Liver (tissue), 8 donors: ENCODE measurements at regions not wholly inside any gene's neighbourhood (a gene's known extent, or its start where the extent isn't known, plus 50 kb on each side); places are given as distances from the start of the nearest gene placed in this dataset.

Experiments
- DNase-seq: peaks from one replicate; pipeline ENCODE4 v3.0.0-alpha.2; 2017; ENCODE audit warnings: low spot score
- H3K27ac ChIP-seq, 2 donors: one replicate each; pipeline ENCODE4 v1.7.0; 2013; ENCODE audit warnings: inconsistent platforms in 2 of 2, low read length in 2 of 2, control low read depth in 1 of 2, low read depth in 1 of 2, mild to moderate bottlenecking in 1 of 2
- H3K27me3 ChIP-seq, 4 donors: one replicate each; pipeline versions ENCODE4 v1.6.1 to v1.7.0; 2013; ENCODE audit warnings: low read length in 3 of 4, inconsistent platforms in 1 of 4, mild to moderate bottlenecking in 1 of 4, moderate library complexity in 1 of 4; ENCODE audit not compliant: control insufficient read depth in 4 of 4, insufficient read depth in 4 of 4
- H3K36me3 ChIP-seq, 4 donors: one replicate each; pipeline versions ENCODE4 v1.6.1 to v1.7.0; 2013; ENCODE audit warnings: low read length in 3 of 4, mild to moderate bottlenecking in 3 of 4, low read depth in 1 of 4, moderate library complexity in 1 of 4; ENCODE audit not compliant: control insufficient read depth in 4 of 4, insufficient read depth in 3 of 4
- H3K4me1 ChIP-seq, 4 donors: one replicate each; pipeline versions ENCODE4 v1.6.1 to v1.7.0; 2013; ENCODE audit warnings: low read length in 3 of 4, mild to moderate bottlenecking in 3 of 4, moderate library complexity in 1 of 4; ENCODE audit not compliant: control insufficient read depth in 4 of 4, insufficient read depth in 4 of 4
- H3K4me3 ChIP-seq, 3 donors: one replicate each; pipeline versions ENCODE4 v1.6.1 to v1.7.0; 2013; ENCODE audit warnings: low read length in 3 of 3, control low read depth in 1 of 3, low read depth in 1 of 3, mild to moderate bottlenecking in 1 of 3
- H3K9ac ChIP-seq, 2 donors: one replicate each; pipeline ENCODE4 v1.7.0; 2013; ENCODE audit warnings: low read length in 2 of 2, mild to moderate bottlenecking in 2 of 2, moderate library complexity in 2 of 2, control low read depth in 1 of 2, low read depth in 1 of 2
- H3K9me3 ChIP-seq, 4 donors: one replicate each; pipeline versions ENCODE4 v1.6.1 to v1.7.0; 2013; ENCODE audit warnings: low read length in 3 of 4; ENCODE audit not compliant: control insufficient read depth in 4 of 4
- FOXA1 ChIP-seq: IDR thresholded peaks from 2 replicates; pipeline ENCODE4 v1.6.1; 2016; ENCODE audit warnings: antibody characterized with exemption
- FOXA2 ChIP-seq: IDR thresholded peaks from 2 replicates; pipeline ENCODE4 v1.6.1; 2016; ENCODE audit warnings: antibody characterized with exemption
- GABPA ChIP-seq, 2 donors: IDR thresholded peaks in 1 of 2; conservative IDR thresholded peaks in 1 of 2; 2 replicates each; pipeline ENCODE4 v1.6.1; 2016; ENCODE audit warnings: antibody characterized with exemption in 2 of 2, mild to moderate bottlenecking in 1 of 2, moderate library complexity in 1 of 2
- HNF4A ChIP-seq, 2 donors: conservative IDR thresholded peaks; 2 replicates each; pipeline ENCODE4 v1.6.1; 2016; ENCODE audit warnings: antibody characterized with exemption in 2 of 2, mild to moderate bottlenecking in 2 of 2
- HNF4G ChIP-seq: IDR thresholded peaks from 2 replicates; pipeline ENCODE4 v1.6.1; 2016; ENCODE audit warnings: antibody characterized with exemption
- JUND ChIP-seq, 2 donors: IDR thresholded peaks; 2 replicates each; pipeline ENCODE4 v1.6.1; 2016; ENCODE audit warnings: antibody characterized with exemption in 2 of 2
- NR2F2 ChIP-seq: IDR thresholded peaks from 2 replicates; pipeline ENCODE4 v1.6.1; 2016; ENCODE audit warnings: antibody characterized with exemption
- RAD21 ChIP-seq, 2 donors: IDR thresholded peaks; 2 replicates each; pipeline ENCODE4 v1.6.1; 2016; ENCODE audit warnings: antibody characterized with exemption in 2 of 2, mild to moderate bottlenecking in 2 of 2
- RXRA ChIP-seq, 2 donors: IDR thresholded peaks; 2 replicates each; pipeline ENCODE4 v1.6.1; 2017 to 2018; ENCODE audit warnings: antibody characterized with exemption in 2 of 2, mild to moderate bottlenecking in 1 of 2
- SP1 ChIP-seq: IDR thresholded peaks from 2 replicates; pipeline ENCODE4 v1.6.1; 2018; ENCODE audit warnings: antibody characterized with exemption, mild to moderate bottlenecking
- TAF1 ChIP-seq: conservative IDR thresholded peaks from 2 replicates; pipeline ENCODE4 v1.6.1; 2016; ENCODE audit warnings: antibody characterized with exemption, mild to moderate bottlenecking
- YY1 ChIP-seq: IDR thresholded peaks from 2 replicates; pipeline ENCODE4 v1.6.1; 2016; ENCODE audit warnings: antibody characterized with exemption, mild to moderate bottlenecking
- WGBS: extraction: QIAGEN DNeasy Blood & Tissue Kit; methylation state at CpG from one replicate; pipeline ENCODE4 v1.1.7; 2013; 5-methylcytosine and 5-hydroxymethylcytosine counted together
- TF ChIP-seq, protein P1 (sequence below): fragments of 150-350 bp; IDR thresholded peaks from 2 replicates; pipeline ENCODE4 v1.5.1; 2017; ENCODE audit warnings: improper control_type of control experiment, low read depth, low read length; ENCODE audit not compliant: missing input control
- TF ChIP-seq, protein P2 (sequence below): IDR thresholded peaks from 2 replicates; pipeline ENCODE4 v1.6.1; 2016; ENCODE audit warnings: antibody characterized with exemption, mild to moderate bottlenecking
- TF ChIP-seq, protein P3 (sequence below): IDR thresholded peaks from 2 replicates; pipeline ENCODE4 v1.6.1; 2016; ENCODE audit warnings: antibody characterized with exemption
- TF ChIP-seq, protein P4 (sequence below): IDR thresholded peaks from 2 replicates; pipeline ENCODE4 v1.6.1; 2016; ENCODE audit warnings: antibody characterized with exemption
- donor health status: healthy.
- donor health status: healthy.
- donor health status: healthy.
- donor health status: healthy.
- donor health status: healthy.

DNA sequence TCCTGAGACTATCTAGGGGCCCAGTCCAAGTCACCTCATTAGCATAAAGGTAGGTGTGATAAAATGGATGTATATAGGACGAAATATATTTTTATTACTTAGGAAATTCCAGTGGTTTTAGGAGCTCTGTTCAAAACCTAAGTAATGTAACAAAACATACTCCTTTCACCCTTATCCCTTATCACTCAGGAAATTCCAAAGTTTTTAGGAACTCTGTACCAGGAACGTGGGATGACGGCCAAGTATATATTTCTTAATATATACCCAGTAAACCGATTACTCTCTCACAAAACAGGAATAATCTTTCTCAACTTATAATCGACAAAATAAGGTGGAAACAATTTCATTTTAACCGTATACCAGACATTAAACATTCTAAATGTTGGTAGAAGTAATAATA, 195.7 kb downstream of the ZPLD1 start:
- H3K27ac ChIP-seq: no peak overlapping the region
- 75% methylated on average over 6 of the region's 6 CpGs for WGBS
- TF ChIP-seq RAD21 (IDR thresholded peaks at IDR 0.05) (no peak), JUND (IDR thresholded peaks at IDR 0.05) (no peak)

DNA sequence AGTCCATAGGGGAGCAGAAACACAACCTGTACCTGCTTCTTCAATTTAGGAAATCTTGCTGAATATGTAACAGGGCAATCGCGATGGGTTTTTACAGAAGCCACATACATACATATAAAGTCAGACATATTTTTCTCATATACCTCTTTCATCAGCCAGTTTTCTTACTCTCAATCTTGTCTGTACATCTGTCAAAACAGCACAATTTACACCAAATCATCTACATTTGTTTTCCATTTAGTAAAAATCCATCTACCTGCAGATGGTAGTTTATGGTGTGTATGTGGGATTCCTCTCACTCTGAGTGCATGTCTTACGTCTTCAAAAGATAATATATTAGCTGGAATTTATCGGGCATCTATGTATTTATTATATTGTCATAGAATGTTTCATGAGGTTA, 208.7 kb downstream of the ZPLD1 start:
- Histone ChIP-seq H3K9me3 (no peaks in the 10 kb centered on the region), H3K27me3 (no peaks in the 10 kb centered on the region), H3K4me1 (no peaks in the 10 kb centered on the region), H3K36me3 (no peaks in the 10 kb centered on the region), H3K4me3 (no peak overlapping the region), H3K9ac (no peak overlapping the region), H3K27ac (no peak overlapping the region)
- no peak for DNase-seq
- WGBS: 91% methylated on average over 4 of the region's 4 CpGs
- TF ChIP-seq, protein P1, sequence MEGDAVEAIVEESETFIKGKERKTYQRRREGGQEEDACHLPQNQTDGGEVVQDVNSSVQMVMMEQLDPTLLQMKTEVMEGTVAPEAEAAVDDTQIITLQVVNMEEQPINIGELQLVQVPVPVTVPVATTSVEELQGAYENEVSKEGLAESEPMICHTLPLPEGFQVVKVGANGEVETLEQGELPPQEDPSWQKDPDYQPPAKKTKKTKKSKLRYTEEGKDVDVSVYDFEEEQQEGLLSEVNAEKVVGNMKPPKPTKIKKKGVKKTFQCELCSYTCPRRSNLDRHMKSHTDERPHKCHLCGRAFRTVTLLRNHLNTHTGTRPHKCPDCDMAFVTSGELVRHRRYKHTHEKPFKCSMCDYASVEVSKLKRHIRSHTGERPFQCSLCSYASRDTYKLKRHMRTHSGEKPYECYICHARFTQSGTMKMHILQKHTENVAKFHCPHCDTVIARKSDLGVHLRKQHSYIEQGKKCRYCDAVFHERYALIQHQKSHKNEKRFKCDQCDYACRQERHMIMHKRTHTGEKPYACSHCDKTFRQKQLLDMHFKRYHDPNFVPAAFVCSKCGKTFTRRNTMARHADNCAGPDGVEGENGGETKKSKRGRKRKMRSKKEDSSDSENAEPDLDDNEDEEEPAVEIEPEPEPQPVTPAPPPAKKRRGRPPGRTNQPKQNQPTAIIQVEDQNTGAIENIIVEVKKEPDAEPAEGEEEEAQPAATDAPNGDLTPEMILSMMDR: no peak
- no peak for TF ChIP-seq RXRA (IDR thresholded peaks at IDR 0.05)
- no peak for TF ChIP-seq YY1
- TF ChIP-seq, protein P2, sequence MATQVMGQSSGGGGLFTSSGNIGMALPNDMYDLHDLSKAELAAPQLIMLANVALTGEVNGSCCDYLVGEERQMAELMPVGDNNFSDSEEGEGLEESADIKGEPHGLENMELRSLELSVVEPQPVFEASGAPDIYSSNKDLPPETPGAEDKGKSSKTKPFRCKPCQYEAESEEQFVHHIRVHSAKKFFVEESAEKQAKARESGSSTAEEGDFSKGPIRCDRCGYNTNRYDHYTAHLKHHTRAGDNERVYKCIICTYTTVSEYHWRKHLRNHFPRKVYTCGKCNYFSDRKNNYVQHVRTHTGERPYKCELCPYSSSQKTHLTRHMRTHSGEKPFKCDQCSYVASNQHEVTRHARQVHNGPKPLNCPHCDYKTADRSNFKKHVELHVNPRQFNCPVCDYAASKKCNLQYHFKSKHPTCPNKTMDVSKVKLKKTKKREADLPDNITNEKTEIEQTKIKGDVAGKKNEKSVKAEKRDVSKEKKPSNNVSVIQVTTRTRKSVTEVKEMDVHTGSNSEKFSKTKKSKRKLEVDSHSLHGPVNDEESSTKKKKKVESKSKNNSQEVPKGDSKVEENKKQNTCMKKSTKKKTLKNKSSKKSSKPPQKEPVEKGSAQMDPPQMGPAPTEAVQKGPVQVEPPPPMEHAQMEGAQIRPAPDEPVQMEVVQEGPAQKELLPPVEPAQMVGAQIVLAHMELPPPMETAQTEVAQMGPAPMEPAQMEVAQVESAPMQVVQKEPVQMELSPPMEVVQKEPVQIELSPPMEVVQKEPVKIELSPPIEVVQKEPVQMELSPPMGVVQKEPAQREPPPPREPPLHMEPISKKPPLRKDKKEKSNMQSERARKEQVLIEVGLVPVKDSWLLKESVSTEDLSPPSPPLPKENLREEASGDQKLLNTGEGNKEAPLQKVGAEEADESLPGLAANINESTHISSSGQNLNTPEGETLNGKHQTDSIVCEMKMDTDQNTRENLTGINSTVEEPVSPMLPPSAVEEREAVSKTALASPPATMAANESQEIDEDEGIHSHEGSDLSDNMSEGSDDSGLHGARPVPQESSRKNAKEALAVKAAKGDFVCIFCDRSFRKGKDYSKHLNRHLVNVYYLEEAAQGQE: no peak
- TF ChIP-seq GABPA (IDR thresholded peaks at IDR 0.05 in 1 of 2, conservative IDR thresholded peaks at IDR 0.05 in 1 of 2): no peak
- no peak for TF ChIP-seq TAF1
- TF ChIP-seq NR2F2: no peak
- TF ChIP-seq FOXA2: no peak
- TF ChIP-seq JUND (IDR thresholded peaks at IDR 0.05): no peak
- no peak for TF ChIP-seq SP1
- TF ChIP-seq HNF4G: no peak
- TF ChIP-seq, protein P3, sequence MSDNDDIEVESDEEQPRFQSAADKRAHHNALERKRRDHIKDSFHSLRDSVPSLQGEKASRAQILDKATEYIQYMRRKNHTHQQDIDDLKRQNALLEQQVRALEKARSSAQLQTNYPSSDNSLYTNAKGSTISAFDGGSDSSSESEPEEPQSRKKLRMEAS: no peak
- TF ChIP-seq HNF4A (conservative IDR thresholded peaks at IDR 0.05): no peak
- TF ChIP-seq FOXA1: no peak
- TF ChIP-seq RAD21 (IDR thresholded peaks at IDR 0.05): no peak

More for the DNA sequence above, 195.7 kb downstream of the ZPLD1 start:
- Histone ChIP-seq H3K4me3 (no peak overlapping the region), H3K4me1 (no peaks in the 10 kb centered on the region), H3K27me3 (no peaks in the 10 kb centered on the region), H3K36me3 (no peaks in the 10 kb centered on the region), H3K9me3 (no peaks in the 10 kb centered on the region), H3K9ac (no peak overlapping the region)
- no peak for DNase-seq

DNA sequence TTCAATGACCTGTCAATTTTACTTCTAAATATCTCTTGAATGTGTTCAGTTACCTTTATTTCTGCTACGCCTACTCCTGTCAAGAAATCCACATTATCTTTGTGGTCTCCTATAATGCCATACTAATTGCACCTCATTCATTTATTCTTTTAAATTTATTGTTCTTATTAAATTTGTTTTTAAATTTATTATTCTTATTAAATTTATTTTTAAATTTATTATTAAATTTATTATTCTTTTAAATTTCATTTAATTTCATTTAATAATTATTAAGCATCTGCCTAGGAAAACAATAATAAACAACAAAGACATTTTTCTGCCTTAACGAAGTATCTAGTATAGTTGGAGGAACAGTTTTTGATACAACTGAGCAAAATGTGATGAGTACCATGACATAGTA, 211.7 kb downstream of the ZPLD1 start:
- no peak overlapping the region for H3K4me3 ChIP-seq
- H3K4me1 ChIP-seq: no peaks in the 10 kb centered on the region
- H3K27ac ChIP-seq: no peak overlapping the region
- no peaks in the 10 kb centered on the region for H3K36me3 ChIP-seq
- no peak for DNase-seq
- H3K27me3 ChIP-seq: no peaks in the 10 kb centered on the region
- H3K9ac ChIP-seq: no peak overlapping the region
- 98% methylated on average over 2 of the region's 2 CpGs for WGBS
- H3K9me3 ChIP-seq: no peaks in the 10 kb centered on the region
- no peak for TF ChIP-seq TAF1
- TF ChIP-seq HNF4A (conservative IDR thresholded peaks at IDR 0.05): no peak
- no peak for TF ChIP-seq RAD21 (IDR thresholded peaks at IDR 0.05)
- no peak for TF ChIP-seq FOXA1
- TF ChIP-seq, protein P2: no peak
- TF ChIP-seq, protein P4, sequence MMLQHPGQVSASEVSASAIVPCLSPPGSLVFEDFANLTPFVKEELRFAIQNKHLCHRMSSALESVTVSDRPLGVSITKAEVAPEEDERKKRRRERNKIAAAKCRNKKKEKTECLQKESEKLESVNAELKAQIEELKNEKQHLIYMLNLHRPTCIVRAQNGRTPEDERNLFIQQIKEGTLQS: no peak
- TF ChIP-seq, protein P3: no peak
- TF ChIP-seq, protein P1: no peak
- no peak for TF ChIP-seq JUND (IDR thresholded peaks at IDR 0.05)
- TF ChIP-seq HNF4G: no peak
